HG02885 (cell line): ENCODE measurements at regions not wholly inside any gene's neighbourhood (a gene's known extent, or its start where the extent isn't known, plus 50 kb on each side); places are given as distances from the start of the nearest gene placed in this dataset.

Source experiments
- ATAC-seq: cut with Tn5 transposase; IDR thresholded peaks from one replicate; pipeline ENCODE4 v1.9.1; 2021; ENCODE audit warnings: mild to moderate bottlenecking; ENCODE audit not compliant: unreplicated experiment, poor library complexity

DNA sequence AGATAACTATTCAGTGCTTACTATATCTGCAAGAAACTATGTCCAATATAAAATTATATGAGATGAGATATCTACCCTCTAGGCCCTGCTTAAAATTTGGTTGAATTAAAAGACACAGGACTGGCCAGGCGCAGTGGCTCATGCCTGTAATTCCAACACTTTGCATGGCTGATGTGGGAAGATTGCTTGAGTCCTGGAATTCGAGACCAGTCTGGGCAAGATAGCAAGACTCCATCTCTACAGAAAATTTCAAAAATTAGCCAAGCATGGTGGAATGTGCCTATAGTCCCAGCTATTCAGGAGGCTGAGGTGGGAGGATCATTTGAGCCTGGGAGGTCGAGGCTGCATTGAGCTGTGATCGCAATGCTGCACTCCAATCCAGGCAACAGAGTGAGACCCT lies 303.7 kb upstream of the UBE2E2 start:
- no peak for ATAC-seq

GRCh38 chr3:22900296-22900695 lies 302.8 kb upstream of the UBE2E2 start:
- no peak for ATAC-seq

- no peak for ATAC-seq
Measured at GRCh38 chr3:22901684-22902083, 301.4 kb upstream of the UBE2E2 start.

- no peak for ATAC-seq
Measured at GRCh38 chr3:22907161-22907780, 295.9 kb upstream of the UBE2E2 start.

- ATAC-seq: no peak
Measured at GRCh38 chr3:22907796-22908195, 295.3 kb upstream of the UBE2E2 start.

DNA sequence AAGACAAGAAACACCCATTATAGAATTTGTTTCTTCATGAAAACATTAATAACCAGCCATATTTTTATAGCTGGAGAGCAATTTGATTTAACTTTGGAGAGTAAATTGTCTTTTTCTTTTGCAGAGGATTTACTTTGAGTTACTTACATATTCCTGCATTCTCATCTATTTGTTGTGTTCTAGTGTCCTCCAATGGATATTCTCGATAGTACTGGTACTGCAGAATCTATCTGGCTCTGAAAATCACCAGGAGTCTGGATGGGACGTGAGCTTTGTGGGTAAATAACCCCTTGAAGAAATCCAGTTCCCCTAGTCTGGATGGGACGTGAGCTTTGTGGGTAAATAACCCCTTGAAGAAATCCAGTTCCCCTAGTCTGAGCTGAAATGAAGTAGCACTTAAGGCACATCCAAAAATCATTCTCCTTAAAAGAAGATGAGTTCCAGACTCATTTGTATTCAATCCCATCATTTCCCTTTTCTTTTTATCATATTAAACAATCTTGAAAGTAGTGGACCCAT lies 294.1 kb upstream of the UBE2E2 start:
- no peak for ATAC-seq

GRCh38 chr3:22916933-22917332 lies 286.2 kb upstream of the UBE2E2 start:
- no peak for ATAC-seq

GRCh38 chr3:22920006-22920405 lies 283.1 kb upstream of the UBE2E2 start:
- ATAC-seq: no peak

DNA sequence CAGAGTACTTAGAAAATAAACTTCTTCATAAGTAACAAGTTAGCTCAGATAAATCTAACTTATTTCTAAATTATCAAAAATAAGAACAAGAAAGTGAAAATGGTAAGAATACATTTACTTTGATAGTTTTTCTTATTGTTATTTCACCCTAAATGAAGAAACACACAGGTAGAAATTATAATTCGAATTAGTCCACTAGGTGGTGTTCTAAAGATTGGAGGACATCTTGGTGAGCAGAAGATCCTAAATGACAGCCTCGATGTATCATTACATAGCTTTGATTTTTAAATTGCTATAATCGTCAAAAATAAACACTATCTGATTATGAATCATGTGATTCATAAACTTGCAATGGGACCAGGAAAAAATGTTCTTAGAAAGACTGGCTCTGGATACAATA lies 280.8 kb upstream of the UBE2E2 start:
- ATAC-seq: peak; percentile 80

- ATAC-seq: no peak
Measured at GRCh38 chr3:22923711-22924110, 279.4 kb upstream of the UBE2E2 start.

GRCh38 chr3:22928216-22929110 lies 274.7 kb upstream of the UBE2E2 start:
- ATAC-seq: no peak

- no peak for ATAC-seq
Measured at GRCh38 chr3:22933051-22933840, 269.9 kb upstream of the UBE2E2 start.

DNA sequence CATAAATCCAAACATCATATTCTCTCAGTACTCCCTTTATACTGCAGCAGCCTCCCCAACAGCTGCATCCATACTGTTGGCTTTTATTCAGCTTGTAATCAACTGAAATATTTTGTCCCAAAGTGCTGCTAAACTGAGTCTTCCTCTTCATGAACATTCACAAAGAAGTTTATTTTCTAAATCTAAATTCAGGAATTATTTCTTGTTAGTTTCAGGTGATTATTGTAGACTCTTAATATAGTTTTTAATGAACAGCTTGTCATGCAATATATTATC lies 269.3 kb upstream of the UBE2E2 start:
- ATAC-seq: no peak

DNA sequence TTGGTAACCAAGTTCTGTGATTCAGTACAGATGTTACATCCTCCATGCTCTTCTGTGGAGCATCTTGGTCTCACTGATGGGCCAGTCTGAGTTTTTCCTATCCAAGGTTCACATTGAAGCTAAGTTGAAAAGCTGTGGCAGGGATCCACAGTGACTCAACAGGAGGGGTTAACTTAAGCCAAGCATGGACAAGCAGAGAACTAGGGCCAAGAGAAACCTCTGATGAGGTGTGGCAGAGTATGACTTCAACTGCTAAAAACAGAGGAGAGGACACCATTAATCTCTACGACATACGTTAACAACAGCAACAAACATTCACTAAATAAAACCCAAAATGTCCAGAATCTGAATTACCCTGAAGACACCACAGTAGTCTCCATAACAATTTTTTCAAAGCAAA lies 268.1 kb upstream of the UBE2E2 start:
- ATAC-seq: no peak

DNA sequence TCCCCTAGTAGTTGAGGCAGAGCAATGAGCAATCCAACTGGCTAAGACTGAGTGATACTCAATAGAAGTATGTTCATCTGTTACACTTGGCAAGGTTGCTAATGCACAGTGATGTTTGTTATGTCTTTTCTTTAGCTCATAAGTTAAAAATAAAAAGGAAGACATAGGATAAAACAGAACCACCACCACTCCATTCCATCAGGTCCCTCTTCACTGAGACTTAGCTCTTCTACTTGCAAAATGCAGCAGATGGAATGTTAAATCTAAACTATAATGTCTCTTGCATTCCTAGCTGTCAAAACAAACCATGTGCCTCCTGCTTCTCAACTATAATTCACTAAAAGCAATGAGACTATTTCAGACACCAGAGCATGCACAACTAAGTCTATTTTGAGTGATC lies 265.6 kb upstream of the UBE2E2 start:
- ATAC-seq: no peak

GRCh38 chr3:22938739-22939138 lies 264.4 kb upstream of the UBE2E2 start:
- no peak for ATAC-seq

DNA sequence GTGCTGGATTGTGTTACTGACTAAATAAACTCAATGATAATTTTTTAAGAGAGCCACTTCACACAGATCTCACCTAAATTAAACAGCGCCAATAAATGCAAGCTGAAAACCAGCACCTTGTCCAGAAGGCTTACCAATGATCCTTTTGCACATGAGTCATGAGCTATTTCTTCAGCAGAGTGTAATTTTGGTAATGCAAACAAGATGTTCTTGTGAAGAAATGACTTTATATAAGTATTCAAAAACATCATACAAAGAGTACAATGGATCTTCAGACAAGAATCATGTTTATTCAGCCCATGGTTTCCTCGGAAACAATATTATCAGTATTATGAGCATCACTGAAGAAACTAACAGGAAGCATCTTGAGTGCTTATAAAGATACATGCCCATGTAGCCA lies 263.8 kb upstream of the UBE2E2 start:
- no peak for ATAC-seq

GRCh38 chr3:22940285-22940684 lies 262.8 kb upstream of the UBE2E2 start:
- no peak for ATAC-seq

DNA sequence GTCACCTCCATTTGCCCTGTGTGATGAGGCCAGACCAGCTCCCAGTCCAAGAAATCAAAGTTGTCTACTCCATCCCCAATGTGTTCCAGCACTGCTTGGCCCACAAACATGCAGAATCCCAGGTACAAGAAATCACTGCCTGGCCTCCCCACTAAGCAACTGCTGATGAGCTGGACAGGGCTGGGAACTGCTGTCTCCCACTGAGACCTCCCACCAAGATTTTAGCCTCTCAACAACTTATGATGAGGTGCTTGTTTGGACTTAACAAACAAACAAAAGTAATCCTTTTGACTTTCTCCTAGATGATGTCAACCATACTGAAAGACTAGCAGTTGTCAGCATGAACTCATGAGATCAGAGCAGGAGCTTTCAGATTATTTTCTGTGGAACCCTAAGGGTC lies 260.1 kb upstream of the UBE2E2 start:
- ATAC-seq: no peak

DNA sequence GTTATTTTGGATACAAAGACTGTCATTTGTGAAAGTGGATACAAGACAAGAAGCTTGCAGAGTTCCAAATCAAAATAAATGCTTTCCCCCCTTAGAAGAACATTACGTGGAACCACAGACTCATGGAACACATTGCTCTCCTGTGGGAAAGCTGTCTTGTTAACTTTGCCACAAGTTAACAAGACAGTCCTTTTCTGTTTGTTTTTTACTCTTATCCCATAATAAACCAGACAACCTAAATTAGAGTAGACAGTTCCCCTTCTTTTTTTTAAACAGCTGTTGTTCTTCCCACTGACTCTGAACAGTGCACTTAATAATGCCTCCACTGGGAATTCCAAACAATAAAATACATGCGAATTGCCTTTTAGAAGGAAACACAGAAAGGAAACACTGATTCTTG lies 255.3 kb upstream of the UBE2E2 start:
- no peak for ATAC-seq

DNA sequence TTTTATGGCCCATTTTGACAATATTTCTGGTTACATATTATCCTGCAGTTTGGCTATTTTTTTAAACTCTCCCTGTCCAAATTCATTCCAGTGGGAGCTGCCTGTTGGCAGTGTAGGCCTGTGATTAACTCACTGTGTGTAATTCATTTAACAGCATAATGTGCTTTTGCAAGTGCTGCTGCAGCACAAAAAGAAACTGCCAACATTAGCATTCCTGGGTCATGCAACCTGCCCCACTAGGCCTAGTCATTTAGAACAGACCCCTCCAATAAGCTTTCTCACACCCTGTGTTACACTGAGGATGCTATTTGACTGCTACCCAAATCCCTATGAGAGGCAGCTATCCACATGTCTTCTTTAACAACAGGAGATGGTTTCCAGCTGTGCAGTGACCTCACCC lies 251.2 kb upstream of the UBE2E2 start:
- no peak for ATAC-seq
